Left lung (tissue), 4 donors: ENCODE measurements at regions not wholly inside any gene's neighbourhood (a gene's known extent, or its start where the extent isn't known, plus 50 kb on each side); places are given as distances from the start of the nearest gene placed in this dataset.

Experiments used
- ATAC-seq: fragments of 200-7000 bp; cut with Tn5 transposase; one replicate; pipeline ENCODE4 v1.9.1; 2020; ENCODE audit warnings: moderate library complexity
- DNase-seq, 4 donors: peaks; one replicate each; pipeline ENCODE4 v3.0.0-alpha.2; 2013 to 2020
- H3K27ac ChIP-seq, 2 donors: fragments of 200-600 bp; sonication (generic) in 1 of 2; one replicate each; pipeline versions ENCODE4 v1.5.0 to v1.8.0; 2020 to 2021
- H3K27me3 ChIP-seq, 2 donors: fragments of 200-600 bp; sonication (generic) in 1 of 2; one replicate each; pipeline versions ENCODE4 v1.5.0 to v1.8.0; 2020 to 2021
- H3K36me3 ChIP-seq, 2 donors: fragments of 200-600 bp; sonication (generic) in 1 of 2; one replicate each; pipeline versions ENCODE4 v1.5.0 to v1.8.0; 2020 to 2021
- H3K4me1 ChIP-seq, 2 donors: fragments of 200-600 bp; one replicate each; pipeline ENCODE4 v1.8.0; 2021
- H3K4me3 ChIP-seq, 2 donors: fragments of 200-600 bp; sonication (generic) in 1 of 2; one replicate each; pipeline versions ENCODE4 v1.5.0 to v1.8.0; 2020 to 2021; ENCODE audit warnings: mild to moderate bottlenecking in 1 of 2
- H3K9me3 ChIP-seq, 2 donors: fragments of 200-600 bp; sonication (generic) in 1 of 2; one replicate each; pipeline versions ENCODE4 v1.5.0 to v1.8.0; 2020 to 2021
- CTCF ChIP-seq, 2 donors: fragments of 200-600 bp; sonication (generic) in 1 of 2; IDR thresholded peaks; one replicate each; pipeline versions ENCODE4 v1.5.0 to v1.8.0; 2021; ENCODE audit warnings: antibody characterized with exemption in 2 of 2
- intact Hi-C, 2 donors: fragments of 100-400 bp; cut with DNase I; formaldehyde crosslinking; loops; one replicate each; pipeline versions ENCODE4 v1.11.2 to v1.14.2; 2022
- donor health status: DM: no; HTN: yes; CAD: no.
- donor health status: DM: no; HTN: no; CAD: no.

DNA sequence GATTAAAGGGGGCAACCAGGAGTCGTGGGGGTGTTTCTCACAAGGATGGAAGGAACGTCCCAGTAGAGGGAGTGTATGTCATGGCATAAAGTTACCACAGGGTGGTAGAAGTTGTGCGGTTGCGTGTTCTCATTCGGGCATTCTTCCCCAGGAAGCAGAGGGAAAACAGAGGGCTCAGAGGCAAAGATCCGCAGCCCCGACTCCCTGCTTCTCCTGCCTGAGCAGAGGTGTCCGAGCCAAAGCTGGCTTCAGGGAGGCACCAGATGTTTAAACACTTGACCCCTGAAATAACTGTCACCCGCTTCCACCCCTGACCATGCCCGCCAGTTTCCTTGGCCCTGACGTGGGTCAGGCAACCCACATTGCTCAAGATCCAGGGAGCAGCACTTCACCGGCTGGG lies 83.7 kb downstream of the EN1 start:
- H3K4me3 ChIP-seq = no peak overlapping the region
- DNase-seq (no peak), ATAC-seq (no peak)
- intact Hi-C loops = no loop called here
- no peak overlapping the region for H3K27ac ChIP-seq
- H3K9me3 ChIP-seq = no peaks in the 10 kb centered on the region
- no peaks in the 10 kb centered on the region for H3K4me1 ChIP-seq
- no peaks in the 10 kb centered on the region for H3K36me3 ChIP-seq
- H3K27me3 ChIP-seq = peaks cover 0 to 77% of the 10 kb centered on the region in 2 donors
- no peak for TF ChIP-seq CTCF (IDR thresholded peaks at IDR 0.05)

GRCh38 chr2:118762290-118762689 lies 85.2 kb downstream of the EN1 start:
- no peaks in the 10 kb centered on the region for H3K4me1 ChIP-seq
- H3K9me3 ChIP-seq = no peaks in the 10 kb centered on the region
- H3K27ac ChIP-seq = no peak overlapping the region
- no peaks in the 10 kb centered on the region for H3K36me3 ChIP-seq
- TF ChIP-seq CTCF (IDR thresholded peaks at IDR 0.05) = no peak
- no peak for ATAC-seq
- intact Hi-C loops = no loop called here
- H3K4me3 ChIP-seq = no peak overlapping the region
- DNase-seq = no peak
- peaks cover 0 to 74% of the 10 kb centered on the region in 2 donors for H3K27me3 ChIP-seq

- Histone ChIP-seq H3K27me3 (peaks cover 0 to 70% of the 10 kb centered on the region in 2 donors), H3K9me3 (no peaks in the 10 kb centered on the region), H3K27ac (no peak overlapping the region), H3K4me3 (no peak overlapping the region), H3K36me3 (no peaks in the 10 kb centered on the region), H3K4me1 (no peaks in the 10 kb centered on the region)
- intact Hi-C loops = no loop called here
- no peak for DNase-seq
- ATAC-seq = no peak
- TF ChIP-seq CTCF (IDR thresholded peaks at IDR 0.05) = no peak
Measured at GRCh38 chr2:118761771-118762170, 85.7 kb downstream of the EN1 start.

GRCh38 chr2:118755901-118756300 lies 91.5 kb downstream of the EN1 start:
- Histone ChIP-seq H3K4me1 (no peaks in the 10 kb centered on the region), H3K27me3 (peaks cover 0 to 24% of the 10 kb centered on the region in 2 donors), H3K36me3 (no peaks in the 10 kb centered on the region), H3K4me3 (no peak overlapping the region), H3K9me3 (no peaks in the 10 kb centered on the region), H3K27ac (no peak overlapping the region)
- no peak for TF ChIP-seq CTCF (IDR thresholded peaks at IDR 0.05)
- intact Hi-C loops = no loop called here
- DNase-seq = no peak
- no peak for ATAC-seq

- DNase-seq = no peak
- no peaks in the 10 kb centered on the region for H3K36me3 ChIP-seq
- peaks cover 0 to 23% of the 10 kb centered on the region in 2 donors for H3K27me3 ChIP-seq
- no peak for ATAC-seq
- TF ChIP-seq CTCF (IDR thresholded peaks at IDR 0.05) = no peak
- intact Hi-C loops = no loop called here
- no peaks in the 10 kb centered on the region for H3K4me1 ChIP-seq
- H3K4me3 ChIP-seq = no peak overlapping the region
- no peak overlapping the region for H3K27ac ChIP-seq
- no peaks in the 10 kb centered on the region for H3K9me3 ChIP-seq
Measured at GRCh38 chr2:118755384-118755783, 92.1 kb downstream of the EN1 start.
